Adrenal gland (tissue), 9 donors: ENCODE measurements at regions not wholly inside any gene's neighbourhood (a gene's known extent, or its start where the extent isn't known, plus 50 kb on each side); places are given as distances from the start of the nearest gene placed in this dataset.

Experiments used
- DNase-seq, 7 donors: peaks; one replicate each; pipeline ENCODE4 v3.0.0-alpha.2; 2019 to 2020
- H3K27ac ChIP-seq, 5 donors: fragments of 200-600 bp; sonication (generic) in 4 of 5; 1 replicate in 3 of 5; 2 replicates in 2 of 5; pipeline versions ENCODE4 v1.5.1 to v1.8.0; 2016 to 2020; ENCODE audit warnings: mild to moderate bottlenecking in 1 of 5
- H3K27me3 ChIP-seq: fragments of 200-600 bp; 2 replicates; pipeline ENCODE4 v1.8.0; 2021
- H3K36me3 ChIP-seq, 2 donors: fragments of 200-600 bp; replicated peaks in 1 of 2; 1 replicate in 1 of 2; 2 replicates in 1 of 2; pipeline versions ENCODE4 v1.5.1 to v1.8.0; 2018 to 2022
- H3K4me1 ChIP-seq, 2 donors: fragments of 200-600 bp; replicated peaks in 1 of 2; 1 replicate in 1 of 2; 2 replicates in 1 of 2; pipeline versions ENCODE4 v1.5.1 to v1.8.0; 2018 to 2021
- H3K4me3 ChIP-seq, 4 donors: fragments of 200-600 bp; sonication (generic) in 3 of 4; one replicate each; pipeline ENCODE4 v1.5.1; 2016 to 2018
- H3K9me3 ChIP-seq, 3 donors: fragments of 200-600 bp; sonication (generic) in 1 of 3; replicated peaks in 1 of 3; 1 replicate in 2 of 3; 2 replicates in 1 of 3; pipeline versions ENCODE4 v1.5.1 to v1.8.0; 2016 to 2021
- POLR2A ChIP-seq, 2 donors: fragments of 450-650 bp; IDR thresholded peaks; one replicate each; pipeline ENCODE4 v1.6.1; 2017; ENCODE audit warnings: antibody characterized with exemption in 2 of 2, mild to moderate bottlenecking in 2 of 2, moderate library complexity in 1 of 2
- whole genome bisulfite sequencing, 4 donors: extraction: QIAGEN DNeasy Blood & Tissue Kit in 2 of 4; methylation state at CpG; one replicate each; pipeline versions ENCODE4 v1.1.5 to v1.1.7; 2013 to 2017; 5-methylcytosine and 5-hydroxymethylcytosine counted together
- intact Hi-C, 2 donors: fragments of 100-400 bp; cut with DNase I; formaldehyde crosslinking; loops; one replicate each; pipeline versions ENCODE4 v1.14.1 to v1.15.0; 2022 to 2023
- TF ChIP-seq, protein P1 (sequence below), 6 experiments: fragments of 450-650 bp in 4 of 6; fragments of 200-600 bp in 2 of 6; sonication (generic) in 1 of 6; IDR thresholded peaks; 1 replicate in 5 of 6; 2 replicates in 1 of 6; pipeline versions ENCODE4 v1.5.1 to v1.8.0; 2016 to 2021; ENCODE audit warnings: antibody characterized with exemption in 6 of 6, mild to moderate bottlenecking in 2 of 6, moderate library complexity in 1 of 6
- donor health status: healthy with polysubstance abuse.
- donor health status: Bipolar disorder and iron deficiency.
- donor health status: DM: yes; HTN: yes; CAD: no.
- donor health status: DM: no; HTN: no; CAD: no.
- donor health status: DM: no; HTN: no; CAD: no.

DNA sequence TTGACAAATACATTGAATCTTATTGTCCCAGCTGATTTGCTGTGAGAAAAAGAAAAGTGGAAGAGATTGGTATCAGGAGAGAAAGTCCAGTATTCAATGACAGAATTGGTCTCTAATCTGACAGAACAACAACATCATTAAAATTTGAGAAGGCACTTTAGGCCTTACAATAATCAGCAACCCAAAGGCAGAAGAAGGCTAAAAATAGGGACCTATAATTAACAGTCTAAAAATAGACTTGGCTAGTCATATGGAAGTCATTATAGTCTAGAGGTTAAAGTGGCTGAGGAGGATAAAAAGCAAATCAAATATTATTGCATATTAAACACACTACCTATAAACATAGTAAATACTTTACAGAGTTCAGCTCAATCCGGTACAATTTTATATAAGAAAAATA lies 393.6 kb upstream of the JAG1 start:
- intact Hi-C loops, result no loop called here
- no peak for DNase-seq
- Histone ChIP-seq H3K27me3 (no peaks in the 10 kb centered on the region), H3K36me3 (no peaks in the 10 kb centered on the region), H3K9me3 (no peaks in the 10 kb centered on the region), H3K27ac (no peak overlapping the region), H3K4me3 (no peak overlapping the region), H3K4me1 (no peaks in the 10 kb centered on the region)
- 71 to 90% (median 76%) methylated on average over 1 of the region's 1 CpG for WGBS, 4 donors
- TF ChIP-seq POLR2A (IDR thresholded peaks at IDR 0.05), result no peak
- TF ChIP-seq, protein P1, sequence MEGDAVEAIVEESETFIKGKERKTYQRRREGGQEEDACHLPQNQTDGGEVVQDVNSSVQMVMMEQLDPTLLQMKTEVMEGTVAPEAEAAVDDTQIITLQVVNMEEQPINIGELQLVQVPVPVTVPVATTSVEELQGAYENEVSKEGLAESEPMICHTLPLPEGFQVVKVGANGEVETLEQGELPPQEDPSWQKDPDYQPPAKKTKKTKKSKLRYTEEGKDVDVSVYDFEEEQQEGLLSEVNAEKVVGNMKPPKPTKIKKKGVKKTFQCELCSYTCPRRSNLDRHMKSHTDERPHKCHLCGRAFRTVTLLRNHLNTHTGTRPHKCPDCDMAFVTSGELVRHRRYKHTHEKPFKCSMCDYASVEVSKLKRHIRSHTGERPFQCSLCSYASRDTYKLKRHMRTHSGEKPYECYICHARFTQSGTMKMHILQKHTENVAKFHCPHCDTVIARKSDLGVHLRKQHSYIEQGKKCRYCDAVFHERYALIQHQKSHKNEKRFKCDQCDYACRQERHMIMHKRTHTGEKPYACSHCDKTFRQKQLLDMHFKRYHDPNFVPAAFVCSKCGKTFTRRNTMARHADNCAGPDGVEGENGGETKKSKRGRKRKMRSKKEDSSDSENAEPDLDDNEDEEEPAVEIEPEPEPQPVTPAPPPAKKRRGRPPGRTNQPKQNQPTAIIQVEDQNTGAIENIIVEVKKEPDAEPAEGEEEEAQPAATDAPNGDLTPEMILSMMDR (IDR thresholded peaks at IDR 0.05), result no peak

- WGBS, 4 donors, result 67 to 79% (median 72%) methylated on average over 1 of the region's 1 CpG
- no peaks in the 10 kb centered on the region for H3K36me3 ChIP-seq
- intact Hi-C loops, result no loop called here
- no peaks in the 10 kb centered on the region for H3K9me3 ChIP-seq
- TF ChIP-seq, protein P1 (IDR thresholded peaks at IDR 0.05), result no peak
- TF ChIP-seq POLR2A (IDR thresholded peaks at IDR 0.05), result no peak
- no peaks in the 10 kb centered on the region for H3K27me3 ChIP-seq
- DNase-seq, result no peak
- no peak overlapping the region for H3K27ac ChIP-seq
- no peaks in the 10 kb centered on the region for H3K4me1 ChIP-seq
- H3K4me3 ChIP-seq, result no peak overlapping the region
Measured at GRCh38 chr20:11072982-11073381, 399.2 kb upstream of the JAG1 start.

DNA sequence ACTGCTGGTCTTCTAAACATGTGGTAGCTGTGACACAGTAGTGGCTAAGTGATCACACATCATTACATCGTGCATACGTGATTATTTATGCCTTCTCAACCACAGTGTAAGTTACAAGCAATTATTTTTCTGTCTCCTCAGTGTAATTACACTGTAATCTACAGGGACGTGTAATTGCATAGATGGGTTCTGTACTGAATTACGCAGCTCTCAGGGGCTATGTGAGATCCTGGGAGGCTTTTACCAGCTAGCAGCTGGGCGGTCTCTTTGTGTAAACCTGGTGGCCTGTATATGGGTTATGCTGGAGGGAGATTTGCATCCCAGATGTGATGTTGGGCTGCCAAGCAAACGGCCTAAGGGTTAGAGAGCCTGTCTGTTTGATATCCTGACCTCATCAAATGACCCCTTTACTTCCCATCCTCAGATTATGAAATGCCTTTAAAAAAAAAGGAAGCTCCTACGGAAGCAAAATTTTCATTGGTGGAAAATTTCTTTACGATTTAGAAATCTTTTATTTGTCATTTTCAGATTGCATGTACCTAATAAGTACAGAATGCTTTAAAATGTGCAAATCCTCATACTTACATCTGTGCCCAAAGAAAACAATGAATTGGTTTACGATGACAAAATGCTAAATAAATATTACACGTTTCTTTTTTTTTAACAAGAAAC lies 402.8 kb upstream of the JAG1 start:
- no peak overlapping the region for H3K4me3 ChIP-seq
- H3K36me3 ChIP-seq, result no peaks in the 10 kb centered on the region
- WGBS, 4 donors, result 59 to 66% (median 64%) methylated on average over 10 of the region's 10 CpGs
- no peaks in the 10 kb centered on the region for H3K27me3 ChIP-seq
- no peak overlapping the region for H3K27ac ChIP-seq
- no peaks in the 10 kb centered on the region for H3K9me3 ChIP-seq
- no peak for TF ChIP-seq POLR2A (IDR thresholded peaks at IDR 0.05)
- TF ChIP-seq, protein P1 (IDR thresholded peaks at IDR 0.05), result no peak
- H3K4me1 ChIP-seq, result no peaks in the 10 kb centered on the region
- no peak for DNase-seq
- intact Hi-C loops, result no loop called here

GRCh38 chr20:11077226-11077625 lies 403.4 kb upstream of the JAG1 start:
- 64 to 83% (median 70%) methylated on average over 2 of the region's 2 CpGs for WGBS, 4 donors
- H3K27ac ChIP-seq, result no peak overlapping the region
- H3K4me3 ChIP-seq, result no peak overlapping the region
- DNase-seq, result no peak
- H3K9me3 ChIP-seq, result no peaks in the 10 kb centered on the region
- intact Hi-C loops, result no loop called here
- H3K27me3 ChIP-seq, result no peaks in the 10 kb centered on the region
- H3K4me1 ChIP-seq, result no peaks in the 10 kb centered on the region
- H3K36me3 ChIP-seq, result no peaks in the 10 kb centered on the region
- TF ChIP-seq POLR2A (IDR thresholded peaks at IDR 0.05), result no peak
- TF ChIP-seq, protein P1 (IDR thresholded peaks at IDR 0.05), result no peak
